ENCODE measurements at regions not wholly inside any gene's neighbourhood (a gene's known extent, or its start where the extent isn't known, plus 50 kb on each side); places are given as distances from the start of the nearest gene placed in this dataset.
A peak's percentile ranks its signal among the peaks of the same experiment; 100 is the strongest.

GRCh38 chr11:8800520-8801110 lies 110.4 kb upstream of the AKIP1 start:
- DNase-seq: no peak

GRCh38 chr11:8801121-8801520 lies 109.9 kb upstream of the AKIP1 start:
- DNase-seq: no peak

- DNase-seq: no peak
Observed at GRCh38 chr11:8802251-8802650, 108.7 kb upstream of the AKIP1 start.

GRCh38 chr11:8803973-8804372 lies 107.0 kb upstream of the AKIP1 start:
- DNase-seq: no peak

GRCh38 chr11:8805296-8805695 lies 105.7 kb upstream of the AKIP1 start:
- DNase-seq: no peak

GRCh38 chr11:8806974-8807373 lies 104.0 kb upstream of the AKIP1 start:
- no peak for DNase-seq

- no peak for DNase-seq
Observed at GRCh38 chr11:8807544-8808225, 103.3 kb upstream of the AKIP1 start.

- no peak for DNase-seq
Observed at GRCh38 chr11:8808226-8808585, 102.8 kb upstream of the AKIP1 start.

- DNase-seq: no peak
Observed at GRCh38 chr11:8809241-8809938, 101.6 kb upstream of the AKIP1 start.

GRCh38 chr11:8809939-8810539 lies 101.0 kb upstream of the AKIP1 start:
- peak in 1 of 2 experiments; percentile 36 for DNase-seq

GRCh38 chr11:8810540-8811301 lies 100.3 kb upstream of the AKIP1 start:
- DNase-seq: peak; percentile 65 to 79

- DNase-seq: no peak
Observed at GRCh38 chr11:8811571-8811970, 99.4 kb upstream of the AKIP1 start.

GRCh38 chr11:8812438-8812837 lies 98.6 kb upstream of the AKIP1 start:
- no peak for DNase-seq

- DNase-seq: peak; percentile 44 to 67
Observed at GRCh38 chr11:8813658-8814057, 97.3 kb upstream of the AKIP1 start.

- no peak for DNase-seq
Observed at GRCh38 chr11:8814209-8814922, 96.6 kb upstream of the AKIP1 start.

- no peak for DNase-seq
Observed at GRCh38 chr11:8814923-8815240, 96.1 kb upstream of the AKIP1 start.

- DNase-seq: no peak
Observed at GRCh38 chr11:8818421-8818820, 92.6 kb upstream of the AKIP1 start.

GRCh38 chr11:8820401-8820800 lies 90.6 kb upstream of the AKIP1 start:
- DNase-seq: no peak

GRCh38 chr11:8822469-8822868 lies 88.5 kb upstream of the AKIP1 start:
- DNase-seq: no peak

- no peak for DNase-seq
Observed at GRCh38 chr11:8823174-8823742, 87.7 kb upstream of the AKIP1 start.

- DNase-seq: no peak
Observed at GRCh38 chr11:8826139-8826786, 84.7 kb upstream of the AKIP1 start.
